ENCODE measurements at regions not wholly inside any gene's neighbourhood (a gene's known extent, or its start where the extent isn't known, plus 50 kb on each side); places are given as distances from the start of the nearest gene placed in this dataset.

DNA sequence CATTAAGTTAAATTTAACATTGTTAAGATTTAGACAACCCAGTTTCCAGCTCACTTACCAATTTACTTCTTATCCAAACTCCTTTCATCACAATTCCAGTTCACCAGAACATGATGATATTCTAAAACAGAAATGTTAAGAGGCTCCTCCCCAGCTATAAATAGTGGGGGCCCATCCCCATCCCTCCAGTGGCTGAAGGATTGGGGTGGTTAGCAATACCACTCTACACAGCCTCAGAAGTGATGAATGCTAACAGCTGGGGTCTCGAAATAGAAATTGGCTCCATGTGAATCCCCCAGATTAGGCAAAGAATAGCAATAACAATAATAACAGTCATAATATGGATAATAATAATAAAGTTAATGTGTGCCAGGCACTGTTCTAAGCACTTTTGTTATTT, 97.9 kb upstream of the NCAM1 start:
- no peak overlapping the region for H3K4me3 ChIP-seq (ENCODE audit: insufficient read depth, low read depth, low read length)
- in situ Hi-C loops (cut with MboI; ENCODE audit: low sequenced_read_pairs): no loop called here
- no peaks in the 10 kb centered on the region for H4K20me1 ChIP-seq (ENCODE audit: insufficient read depth, low read length)
- dilution Hi-C loops (cut with HindIII; ENCODE audit: low sequenced_read_pairs, unreplicated experiment): no loop called here
- H4K5ac ChIP-seq (ENCODE audit: low read depth, low read length): no peak overlapping the region
- H2BK20ac ChIP-seq (ENCODE audit: low read depth, low read length): no peak overlapping the region
- peaks cover 7% of the 10 kb centered on the region for H3K9me3 ChIP-seq (ENCODE audit: control insufficient read depth, insufficient read depth, low read length)
- H2AK5ac ChIP-seq (ENCODE audit: low read depth, low read length): no peak overlapping the region
- POLR2A ChIA-PET (ENCODE audit: unreplicated experiment): no interaction called here
- H2BK5ac ChIP-seq (ENCODE audit: low read depth, low read length, poor library complexity, severe bottlenecking): no peak overlapping the region
- no peak overlapping the region for H3K4me2 ChIP-seq (ENCODE audit: low read depth, low read length)
- H3K27ac ChIP-seq (ENCODE audit: insufficient read depth, low read length): no peak overlapping the region
- no peak overlapping the region for H2AK9ac ChIP-seq (replicated peaks; ENCODE audit: low read depth, low read length, poor library complexity)
- H3K4me1 ChIP-seq (ENCODE audit: control insufficient read depth, insufficient read depth, low read length): no peaks in the 10 kb centered on the region
- H3K9me1 ChIP-seq (ENCODE audit: insufficient read depth, low read length): no peaks in the 10 kb centered on the region
- no peaks in the 10 kb centered on the region for H3K27me3 ChIP-seq (ENCODE audit: control insufficient read depth, insufficient read depth, low read length)
- WGBS, 2 experiments (ENCODE audit: extremely low coverage in 2 of 2, insufficient read length in 1 of 2): no CpG with 5 or more reads among the region's 1 CpG
- no peak overlapping the region for H2AFZ ChIP-seq (replicated peaks; ENCODE audit: low read length, poor library complexity)
- H4K91ac ChIP-seq (ENCODE audit: insufficient read depth, low read depth, low read length): no peak overlapping the region
- no peaks in the 10 kb centered on the region for H3K36me3 ChIP-seq (ENCODE audit: control insufficient read depth, insufficient read depth, low read length)
- CTCF ChIA-PET: no interaction called here
- no peak overlapping the region for H2BK120ac ChIP-seq (ENCODE audit: low read depth, low read length)
- intact Hi-C loops (cut with micrococcal nuclease): no loop called here
- H4K8ac ChIP-seq (ENCODE audit: low read depth in 2 of 2, low read length in 2 of 2): no peak overlapping the region
- no peak for TF ChIP-seq RCOR1 (IDR thresholded peaks at IDR 0.05; ENCODE audit: insufficient replicate concordance, low read length)
- TF ChIP-seq CHD1 (IDR thresholded peaks at IDR 0.05; ENCODE audit: low read depth, low read length): no peak
- TF ChIP-seq, protein P1, sequence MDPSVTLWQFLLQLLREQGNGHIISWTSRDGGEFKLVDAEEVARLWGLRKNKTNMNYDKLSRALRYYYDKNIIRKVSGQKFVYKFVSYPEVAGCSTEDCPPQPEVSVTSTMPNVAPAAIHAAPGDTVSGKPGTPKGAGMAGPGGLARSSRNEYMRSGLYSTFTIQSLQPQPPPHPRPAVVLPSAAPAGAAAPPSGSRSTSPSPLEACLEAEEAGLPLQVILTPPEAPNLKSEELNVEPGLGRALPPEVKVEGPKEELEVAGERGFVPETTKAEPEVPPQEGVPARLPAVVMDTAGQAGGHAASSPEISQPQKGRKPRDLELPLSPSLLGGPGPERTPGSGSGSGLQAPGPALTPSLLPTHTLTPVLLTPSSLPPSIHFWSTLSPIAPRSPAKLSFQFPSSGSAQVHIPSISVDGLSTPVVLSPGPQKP (IDR thresholded peaks at IDR 0.05; ENCODE audit: borderline replicate concordance, low read depth, low read length): no peak
- TF ChIP-seq CEBPB (IDR thresholded peaks at IDR 0.05; ENCODE audit: low read depth, low read length): no peak
- TF ChIP-seq, protein P2, sequence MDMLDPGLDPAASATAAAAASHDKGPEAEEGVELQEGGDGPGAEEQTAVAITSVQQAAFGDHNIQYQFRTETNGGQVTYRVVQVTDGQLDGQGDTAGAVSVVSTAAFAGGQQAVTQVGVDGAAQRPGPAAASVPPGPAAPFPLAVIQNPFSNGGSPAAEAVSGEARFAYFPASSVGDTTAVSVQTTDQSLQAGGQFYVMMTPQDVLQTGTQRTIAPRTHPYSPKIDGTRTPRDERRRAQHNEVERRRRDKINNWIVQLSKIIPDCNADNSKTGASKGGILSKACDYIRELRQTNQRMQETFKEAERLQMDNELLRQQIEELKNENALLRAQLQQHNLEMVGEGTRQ (IDR thresholded peaks at IDR 0.05; ENCODE audit: low read depth, low read length): no peak
- no peak for TF ChIP-seq MAFK (IDR thresholded peaks at IDR 0.05; ENCODE audit: low read depth, low read length)
- no peak for TF ChIP-seq RAD21 (IDR thresholded peaks at IDR 0.05; ENCODE audit: low read length)
- no peak for TF ChIP-seq POLR2A (IDR thresholded peaks at IDR 0.05; ENCODE audit: low read depth, low read length)
- no peak for TF ChIP-seq BHLHE40 (IDR thresholded peaks at IDR 0.05; ENCODE audit: low read depth, low read length)
- no peak for TF ChIP-seq MAZ (IDR thresholded peaks at IDR 0.05; ENCODE audit: borderline replicate concordance, low read depth, low read length)
- no peak for TF ChIP-seq NFE2L2 (IDR thresholded peaks at IDR 0.05; ENCODE audit: low read depth, low read length)
- DNase-seq (no peak), ATAC-seq (ENCODE audit: low read depth) (no peak)
- H3K14ac ChIP-seq (replicated peaks; ENCODE audit: low read depth, low read length): no peak overlapping the region
- H3K23ac ChIP-seq (ENCODE audit: low read depth, low read length): no peak overlapping the region
- H3K18ac ChIP-seq (ENCODE audit: low read depth, low read length): no peak overlapping the region
- no peak overlapping the region for H2BK15ac ChIP-seq (ENCODE audit: low read depth, low read length)
- H3K56ac ChIP-seq (ENCODE audit: extremely low read depth, insufficient read depth, low read length): no peak overlapping the region
- no peak overlapping the region for H3K9ac ChIP-seq (ENCODE audit: low read depth, low read length)
- no peak overlapping the region for H3K4ac ChIP-seq (ENCODE audit: low read depth, low read length)
- H3K79me1 ChIP-seq (ENCODE audit: low read depth in 1 of 2, low read length in 2 of 2): no peaks in the 10 kb centered on the region
- no TSS peak for BruUV-seq (replicated peaks)
